Stimulated activated CD4-positive, alpha-beta T cell treated with anti-CD3 and anti-CD28 coated beads, Interleukin-1b, Interleukin-23, amount 100 ng/mL, for 24 hours (primary cell): ENCODE measurements at regions not wholly inside any gene's neighbourhood (a gene's known extent, or its start where the extent isn't known, plus 50 kb on each side); places are given as distances from the start of the nearest gene placed in this dataset.
"Not testable (repeated sequence)": the region's sequence is repeated elsewhere in the genome, so short reads cannot be mapped to it uniquely, and the experiment has no call there.

Experiments used
- DNase-seq, 4 experiments: peaks; one replicate each; pipeline ENCODE4 v3.0.0-alpha.2; 2020; ENCODE audit warnings: low read depth in 4 of 4, low spot score in 1 of 4

GRCh38 chr3:26061947-26062346 is 272.1 kb downstream of the OXSM start:
- no peak for DNase-seq

- no peak for DNase-seq
Measured at GRCh38 chr3:26064297-26064696, 274.4 kb downstream of the OXSM start.

GRCh38 chr3:26068890-26069289 is 279.0 kb downstream of the OXSM start:
- DNase-seq, result no peak

- no peak for DNase-seq
Measured at GRCh38 chr3:26070854-26071253, 281.0 kb downstream of the OXSM start.

GRCh38 chr3:26074080-26074479 is 284.2 kb downstream of the OXSM start:
- no peak for DNase-seq

GRCh38 chr3:26078539-26078938 is 288.6 kb downstream of the OXSM start:
- no peak for DNase-seq

GRCh38 chr3:26081166-26081565 is 291.3 kb downstream of the OXSM start:
- no peak for DNase-seq

GRCh38 chr3:26081806-26082205 is 291.9 kb downstream of the OXSM start:
- DNase-seq, result no peak

GRCh38 chr3:26082911-26083310 is 293.0 kb downstream of the OXSM start:
- DNase-seq, result no peak

- DNase-seq, result no peak
Measured at GRCh38 chr3:26084629-26085028, 294.7 kb downstream of the OXSM start.

GRCh38 chr3:26087751-26088150 is 297.9 kb downstream of the OXSM start:
- DNase-seq, result no peak

- DNase-seq, result no peak
Measured at GRCh38 chr3:26089249-26089648, 299.4 kb downstream of the OXSM start.

GRCh38 chr3:26090589-26090988 is 300.7 kb downstream of the OXSM start:
- no peak for DNase-seq

- DNase-seq, result no peak
Measured at GRCh38 chr3:26091096-26091495, 301.2 kb downstream of the OXSM start.

- DNase-seq, result no peak
Measured at GRCh38 chr3:26091626-26092025, 301.7 kb downstream of the OXSM start.

- not testable (repeated sequence) for DNase-seq
Measured at GRCh38 chr3:26097111-26097510, 307.2 kb downstream of the OXSM start.

GRCh38 chr3:26099692-26100091 is 309.8 kb downstream of the OXSM start:
- no peak for DNase-seq

GRCh38 chr3:26100176-26100575 is 310.3 kb downstream of the OXSM start:
- no peak for DNase-seq

- DNase-seq, result no peak
Measured at GRCh38 chr3:26102376-26102775, 312.5 kb downstream of the OXSM start.

GRCh38 chr3:26104851-26105251 is 315.0 kb downstream of the OXSM start:
- DNase-seq, result no peak

GRCh38 chr3:26105261-26105660 is 315.4 kb downstream of the OXSM start:
- DNase-seq, result no peak

- DNase-seq, result no peak
Measured at GRCh38 chr3:26106228-26106627, 316.3 kb downstream of the OXSM start.

- no peak for DNase-seq
Measured at GRCh38 chr3:26108846-26109489, 319.1 kb downstream of the OXSM start.

GRCh38 chr3:26114851-26115250 is 325.0 kb downstream of the OXSM start:
- DNase-seq, result no peak
